NB4 (cell line): ENCODE measurements at regions not wholly inside any gene's neighbourhood (a gene's known extent, or its start where the extent isn't known, plus 50 kb on each side); places are given as distances from the start of the nearest gene placed in this dataset.

Experiments
- DNase-seq: peaks from one replicate; pipeline ENCODE4 v3.0.0; 2010; ENCODE audit warnings: low read depth
- H3K4me3 ChIP-seq: one replicate; pipeline ENCODE4 v1.5.1; 2011; ENCODE audit warnings: mild to moderate bottlenecking, low read depth, low read length, moderate library complexity
- CTCF ChIP-seq: IDR thresholded peaks from one replicate; pipeline ENCODE4 v1.5.1; 2012; ENCODE audit warnings: low read depth, low read length
- MAX ChIP-seq: IDR thresholded peaks from 2 replicates; pipeline ENCODE4 v1.6.1; 2011; ENCODE audit warnings: low read depth, low read length
- MYC ChIP-seq: IDR thresholded peaks from 2 replicates; pipeline ENCODE4 v1.6.1; 2011; ENCODE audit warnings: low read depth, low read length
- POLR2A ChIP-seq: IDR thresholded peaks from 2 replicates; pipeline ENCODE4 v1.6.1; 2011; ENCODE audit warnings: mild to moderate bottlenecking; ENCODE audit not compliant: insufficient read length; ENCODE audit errors: extremely low read depth

- TF ChIP-seq MAX, result no peak
- TF ChIP-seq POLR2A, result no peak
- TF ChIP-seq MYC, result no peak
- TF ChIP-seq CTCF, result no peak
- no peak overlapping the region for H3K4me3 ChIP-seq
- DNase-seq, result no peak
These were observed 82.0 kb upstream of the FSTL4 start for GRCh38 chr5:133694181-133694831.

DNA sequence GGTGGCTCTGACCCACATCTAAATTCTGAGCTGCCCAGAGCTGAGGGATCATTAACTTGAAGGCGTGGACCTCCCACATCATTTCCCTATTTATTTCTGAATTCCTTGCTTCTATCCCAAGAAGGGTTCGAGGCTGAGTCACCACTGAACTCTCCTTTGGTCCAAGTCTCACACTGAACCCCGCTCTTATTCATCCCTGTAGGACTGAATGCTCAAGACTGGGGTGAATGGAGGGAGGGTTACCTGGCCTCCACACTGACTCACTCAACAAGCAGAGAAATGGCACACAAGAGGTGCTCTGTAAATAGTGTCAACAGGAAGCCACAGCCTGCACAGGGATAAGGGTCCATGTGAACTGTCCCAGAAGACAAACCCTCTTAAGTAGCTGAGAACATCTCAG, 79.1 kb upstream of the FSTL4 start:
- no peak overlapping the region for H3K4me3 ChIP-seq

DNA sequence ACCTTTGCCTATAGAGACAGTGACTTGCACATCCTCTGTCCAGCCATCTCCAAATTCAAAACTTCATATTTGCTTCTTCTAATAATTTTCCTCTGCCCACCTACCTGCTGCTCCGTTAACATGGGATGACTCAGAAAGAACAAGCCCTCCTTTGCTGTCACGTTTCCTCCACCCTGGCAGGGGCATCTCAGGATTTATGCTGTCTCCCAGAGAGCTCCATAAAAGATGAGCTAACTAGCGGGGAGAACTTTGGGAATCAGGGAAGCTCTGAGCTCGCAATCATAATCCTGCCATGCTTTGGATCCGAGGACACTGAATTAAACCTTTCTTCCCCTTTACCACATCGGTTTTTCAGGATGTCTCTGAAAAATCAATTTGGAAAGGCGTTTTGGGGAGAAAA, 78.4 kb upstream of the FSTL4 start:
- TF ChIP-seq MYC (no peak), POLR2A (no peak), MAX (no peak), CTCF (no peak)
- no peak for DNase-seq
- H3K4me3 ChIP-seq, result no peak overlapping the region

More for the DNA sequence above, 79.1 kb upstream of the FSTL4 start:
- TF ChIP-seq POLR2A (no peak), MAX (no peak), MYC (no peak), CTCF (no peak)
- DNase-seq, result no peak

GRCh38 chr5:133688391-133688790, 76.0 kb upstream of the FSTL4 start:
- no peak for DNase-seq
- TF ChIP-seq MYC (no peak), POLR2A (no peak), MAX (no peak), CTCF (no peak)
- no peak overlapping the region for H3K4me3 ChIP-seq

DNA sequence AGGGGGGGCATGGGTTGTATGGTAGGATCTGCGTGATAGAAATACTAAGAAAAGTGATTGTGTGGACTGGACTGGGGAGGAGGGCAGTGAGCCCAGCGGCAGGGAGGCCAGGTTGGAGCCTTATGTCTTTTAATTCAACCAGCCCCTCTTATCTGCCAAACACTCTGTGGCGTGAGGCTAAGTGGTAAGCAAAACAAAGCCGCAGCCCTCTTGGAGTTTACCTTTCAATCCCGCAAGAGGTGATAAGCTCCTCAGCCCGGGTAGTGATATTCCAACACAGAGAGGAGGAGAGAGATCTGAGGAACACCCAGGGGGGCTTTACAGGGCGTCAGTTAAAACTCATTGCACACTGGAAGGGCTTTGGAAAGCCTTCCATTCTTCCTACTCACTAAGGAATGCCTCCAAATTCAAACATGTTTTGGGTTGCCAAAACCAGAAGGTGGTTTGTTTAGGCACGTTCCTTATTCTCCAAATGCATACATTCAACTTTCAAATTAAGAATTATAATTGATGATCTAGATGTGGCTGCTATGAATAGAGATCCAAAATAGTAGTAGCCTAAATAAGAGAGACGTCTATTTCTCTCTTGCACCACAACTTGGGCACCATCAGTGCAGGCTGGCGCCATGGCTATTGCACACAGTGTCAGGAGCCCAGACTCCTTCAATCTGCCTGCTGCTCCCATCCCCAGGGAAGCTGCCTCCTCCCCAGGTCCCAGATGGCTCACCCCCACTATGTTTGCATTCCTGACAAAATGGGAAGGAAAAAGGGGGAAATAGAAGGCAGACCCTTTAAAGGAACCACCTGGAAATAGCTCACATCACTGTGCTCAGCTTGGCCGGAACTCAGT, 75.1 kb upstream of the FSTL4 start:
- no peak overlapping the region for H3K4me3 ChIP-seq
- DNase-seq, result no peak
- TF ChIP-seq POLR2A (no peak), MAX (no peak), MYC (no peak)

- H3K4me3 ChIP-seq, result no peak overlapping the region
- DNase-seq, result no peak
- TF ChIP-seq CTCF (no peak), POLR2A (no peak), MYC (no peak), MAX (no peak)
These were observed 74.2 kb upstream of the FSTL4 start for GRCh38 chr5:133686566-133686965.
